ENCODE measurements at regions not wholly inside any gene's neighbourhood (a gene's known extent, or its start where the extent isn't known, plus 50 kb on each side); places are given as distances from the start of the nearest gene placed in this dataset.

- Histone ChIP-seq H3K27ac (no peak overlapping the region), H2AFZ (no peak overlapping the region), H3K36me3 (ENCODE audit: low read depth) (no peaks in the 10 kb centered on the region), H3K79me2 (ENCODE audit: insufficient read depth) (no peaks in the 10 kb centered on the region), H3K9me3 (ENCODE audit: low read depth) (no peaks in the 10 kb centered on the region), H3K9me2 (ENCODE audit: insufficient read depth) (no peaks in the 10 kb centered on the region), H3K4me3 (no peak overlapping the region), H4K20me1 (ENCODE audit: insufficient read depth) (no peaks in the 10 kb centered on the region), H3K4me1 (ENCODE audit: insufficient read depth) (peaks cover 11% of the 10 kb centered on the region), H3F3A (ENCODE audit: insufficient read depth) (0 out of 2 replicates have a peak, but pooled peaks cover 6% of the 10 kb centered on the region), H3K9ac (no peak overlapping the region), H3K27me3 (replicated peaks; ENCODE audit: insufficient read depth) (no peaks in the 10 kb centered on the region), H3K4me2 (ENCODE audit: unreplicated experiment) (no peak overlapping the region)
- no peak for TF ChIP-seq EZH2phosphoT487 (IDR thresholded peaks at IDR 0.05; ENCODE audit: insufficient read depth, low read depth)
- TF ChIP-seq EZH2 (IDR thresholded peaks at IDR 0.05; ENCODE audit: insufficient read depth, poor library complexity, severe bottlenecking), result no peak
- 73 to 80% methylated on average over 6 of the region's 6 CpGs for WGBS, 2 experiments (ENCODE audit: low coverage in 1 of 2, low lambda C conversion rate in 2 of 2, missing lambda C conversion rate in 2 of 2)
- in situ Hi-C loops (cut with MboI), result no loop called here
- DNase-seq, result no peak
Observed at GRCh38 chr4:124139044-124139443, 573.5 kb downstream of the ANKRD50 start.

- Histone ChIP-seq H3K27ac (no peak overlapping the region), H3K9me2 (ENCODE audit: insufficient read depth) (no peaks in the 10 kb centered on the region), H2AFZ (no peak overlapping the region), H3K4me3 (no peak overlapping the region), H3K4me2 (ENCODE audit: unreplicated experiment) (no peak overlapping the region), H3K27me3 (replicated peaks; ENCODE audit: insufficient read depth) (0 out of 2 replicates have a peak, but pooled peaks cover 3% of the 10 kb centered on the region), H3K4me1 (ENCODE audit: insufficient read depth) (no peaks in the 10 kb centered on the region), H3K36me3 (ENCODE audit: low read depth) (no peaks in the 10 kb centered on the region), H3K9ac (no peak overlapping the region), H3K9me3 (ENCODE audit: low read depth) (no peaks in the 10 kb centered on the region), H3F3A (ENCODE audit: insufficient read depth) (no peaks in the 10 kb centered on the region), H3K79me2 (ENCODE audit: insufficient read depth) (no peaks in the 10 kb centered on the region), H4K20me1 (ENCODE audit: insufficient read depth) (no peaks in the 10 kb centered on the region)
- WGBS, 2 experiments (ENCODE audit: low coverage in 1 of 2, low lambda C conversion rate in 2 of 2, missing lambda C conversion rate in 2 of 2), result 73 to 77% methylated on average over 4 of the region's 4 CpGs
- no peak for DNase-seq
- TF ChIP-seq EZH2 (IDR thresholded peaks at IDR 0.05; ENCODE audit: insufficient read depth, poor library complexity, severe bottlenecking) (no peak), EZH2phosphoT487 (IDR thresholded peaks at IDR 0.05; ENCODE audit: insufficient read depth, low read depth) (no peak)
- in situ Hi-C loops (cut with MboI), result no loop called here
Observed at GRCh38 chr4:124143632-124144031, 568.9 kb downstream of the ANKRD50 start.

GRCh38 chr4:124144238-124144654 lies 568.3 kb downstream of the ANKRD50 start:
- Histone ChIP-seq H3K27ac (no peak overlapping the region), H3K9ac (no peak overlapping the region), H3K4me2 (ENCODE audit: unreplicated experiment) (no peak overlapping the region), H3K27me3 (replicated peaks; ENCODE audit: insufficient read depth) (0 out of 2 replicates have a peak, but pooled peaks cover 3% of the 10 kb centered on the region), H3K4me1 (ENCODE audit: insufficient read depth) (no peaks in the 10 kb centered on the region), H4K20me1 (ENCODE audit: insufficient read depth) (no peaks in the 10 kb centered on the region), H3K36me3 (ENCODE audit: low read depth) (no peaks in the 10 kb centered on the region), H3F3A (ENCODE audit: insufficient read depth) (no peaks in the 10 kb centered on the region), H3K79me2 (ENCODE audit: insufficient read depth) (no peaks in the 10 kb centered on the region), H2AFZ (0 out of 2 replicates have a peak overlapping the region, but pooled peaks have one; percentile 12), H3K4me3 (no peak overlapping the region), H3K9me2 (ENCODE audit: insufficient read depth) (no peaks in the 10 kb centered on the region), H3K9me3 (ENCODE audit: low read depth) (no peaks in the 10 kb centered on the region)
- in situ Hi-C loops (cut with MboI), result no loop called here
- TF ChIP-seq EZH2phosphoT487 (IDR thresholded peaks at IDR 0.05; ENCODE audit: insufficient read depth, low read depth), result no peak
- TF ChIP-seq EZH2 (IDR thresholded peaks at IDR 0.05; ENCODE audit: insufficient read depth, poor library complexity, severe bottlenecking), result no peak
- peak; percentile 7 for DNase-seq
- WGBS, 2 experiments (ENCODE audit: low coverage in 1 of 2, low lambda C conversion rate in 2 of 2, missing lambda C conversion rate in 2 of 2), result 6 to 16% methylated on average over 4 of the region's 4 CpGs

DNA sequence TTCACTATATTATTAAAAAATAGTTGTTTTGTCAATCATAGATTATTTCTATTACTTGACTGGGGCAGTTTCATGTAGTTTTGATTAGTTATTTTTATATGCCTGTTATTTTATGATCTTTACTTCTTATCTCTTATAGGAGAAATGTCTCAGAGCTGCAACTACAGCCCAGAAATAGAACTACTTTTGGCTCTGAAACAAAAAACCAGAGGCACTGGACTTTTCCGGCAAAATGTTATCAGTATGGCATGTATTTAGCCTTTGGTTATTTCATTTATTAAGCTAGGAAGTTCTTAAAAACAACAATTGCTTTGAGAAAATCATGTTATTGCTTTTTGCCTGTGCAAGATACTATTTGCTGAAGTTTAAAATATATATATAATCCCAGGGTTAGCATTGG lies 566.5 kb downstream of the ANKRD50 start:
- DNase-seq, result no peak
- Histone ChIP-seq H3K9me3 (ENCODE audit: low read depth) (no peaks in the 10 kb centered on the region), H3K27me3 (replicated peaks; ENCODE audit: insufficient read depth) (0 out of 2 replicates have a peak, but pooled peaks cover 3% of the 10 kb centered on the region), H3K4me3 (no peak overlapping the region), H3K27ac (no peak overlapping the region), H3K4me2 (ENCODE audit: unreplicated experiment) (no peak overlapping the region), H2AFZ (no peak overlapping the region), H3F3A (ENCODE audit: insufficient read depth) (0 out of 2 replicates have a peak, but pooled peaks cover 4% of the 10 kb centered on the region), H3K9me2 (ENCODE audit: insufficient read depth) (no peaks in the 10 kb centered on the region), H3K9ac (no peak overlapping the region), H4K20me1 (ENCODE audit: insufficient read depth) (no peaks in the 10 kb centered on the region), H3K4me1 (ENCODE audit: insufficient read depth) (0 out of 2 replicates have a peak, but pooled peaks cover 1% of the 10 kb centered on the region), H3K36me3 (ENCODE audit: low read depth) (no peaks in the 10 kb centered on the region), H3K79me2 (ENCODE audit: insufficient read depth) (no peaks in the 10 kb centered on the region)
- in situ Hi-C loops (cut with MboI), result no loop called here
- no peak for TF ChIP-seq EZH2 (IDR thresholded peaks at IDR 0.05; ENCODE audit: insufficient read depth, poor library complexity, severe bottlenecking)
- WGBS, 2 experiments (ENCODE audit: low coverage in 1 of 2, low lambda C conversion rate in 2 of 2, missing lambda C conversion rate in 2 of 2), result 93 to 100% methylated on average over 1 of the region's 1 CpG

DNA sequence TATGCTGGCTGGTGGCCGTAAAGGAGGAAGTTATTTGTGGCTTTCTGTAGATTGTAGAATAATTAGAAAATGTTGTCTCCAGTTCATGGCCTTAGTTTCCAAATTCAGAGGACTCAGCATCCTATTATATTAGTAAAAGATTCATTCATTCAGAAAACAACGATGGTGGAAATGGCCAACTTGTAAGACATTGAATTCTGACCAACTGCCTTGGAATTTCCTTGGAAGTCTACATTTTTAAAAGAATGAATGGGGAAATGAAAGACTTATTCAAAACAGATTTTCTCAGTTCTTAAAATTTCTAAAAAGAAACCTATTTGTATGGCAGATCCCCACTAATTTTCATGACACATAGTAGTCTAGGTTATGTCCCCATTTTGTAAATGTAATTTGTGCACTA lies 561.5 kb downstream of the ANKRD50 start:
- no peak overlapping the region for H2AFZ ChIP-seq
- no peak for TF ChIP-seq EZH2phosphoT487 (IDR thresholded peaks at IDR 0.05; ENCODE audit: insufficient read depth, low read depth)
- TF ChIP-seq EZH2 (IDR thresholded peaks at IDR 0.05; ENCODE audit: insufficient read depth, poor library complexity, severe bottlenecking), result no peak
- H3K9ac ChIP-seq, result no peak overlapping the region
- no peak overlapping the region for H3K4me2 ChIP-seq (ENCODE audit: unreplicated experiment)
- H4K20me1 ChIP-seq (ENCODE audit: insufficient read depth), result no peaks in the 10 kb centered on the region
- H3K27me3 ChIP-seq (replicated peaks; ENCODE audit: insufficient read depth), result 0 out of 2 replicates have a peak, but pooled peaks cover 3% of the 10 kb centered on the region
- 0 out of 2 replicates have a peak, but pooled peaks cover 4% of the 10 kb centered on the region for H3K4me1 ChIP-seq (ENCODE audit: insufficient read depth)
- no peaks in the 10 kb centered on the region for H3K9me2 ChIP-seq (ENCODE audit: insufficient read depth)
- H3K9me3 ChIP-seq (ENCODE audit: low read depth), result no peaks in the 10 kb centered on the region
- 25 to 35% methylated on average over 2 of the region's 2 CpGs for WGBS, 2 experiments (ENCODE audit: low coverage in 1 of 2, low lambda C conversion rate in 2 of 2, missing lambda C conversion rate in 2 of 2)
- H3F3A ChIP-seq (ENCODE audit: insufficient read depth), result 0 out of 2 replicates have a peak, but pooled peaks cover 8% of the 10 kb centered on the region
- peak; percentile 26 for DNase-seq
- H3K36me3 ChIP-seq (ENCODE audit: low read depth), result no peaks in the 10 kb centered on the region
- H3K79me2 ChIP-seq (ENCODE audit: insufficient read depth), result no peaks in the 10 kb centered on the region
- no peak overlapping the region for H3K27ac ChIP-seq
- H3K4me3 ChIP-seq, result no peak overlapping the region
- in situ Hi-C loops (cut with MboI), result no loop called here
